IMR-90 (cell line): ENCODE measurements at regions not wholly inside any gene's neighbourhood (a gene's known extent, or its start where the extent isn't known, plus 50 kb on each side); places are given as distances from the start of the nearest gene placed in this dataset.

Experiments
- ATAC-seq: fragments of 200-7000 bp; cut with Tn5 transposase; 2 replicates; pipeline ENCODE4 v1.9.1; 2020; ENCODE audit warnings: low read depth, mild to moderate bottlenecking, moderate library complexity
- BruUV-seq: library from RNA; stranded (reverse); fragments of 400-500 nt; replicated peaks from 2 replicates; lab custom pipeline; 2021; lab: Mats Ljungman, UMichigan
- CTCF ChIA-PET: fragments of 300-600 bp; formaldehyde crosslinking; extraction: SDS; loops from one replicate; lab custom pipeline; 2021; ENCODE audit warnings: antibody characterized with exemption; lab: Yijun Ruan, JAX
- POLR2A ChIA-PET: fragments of 300-600 bp; sonication (Branson Sonifier 250); formaldehyde crosslinking; loops from one replicate; lab custom pipeline; 2022; ENCODE audit warnings: antibody characterized with exemption; ENCODE audit not compliant: unreplicated experiment; lab: Charles Lee
- DNase-seq: peaks from one replicate; pipeline ENCODE4 v3.0.0; 2013
- H2AFZ ChIP-seq: replicated peaks from 2 replicates; pipeline ENCODE3; 2013; ENCODE audit warnings: low read length, mild to moderate bottlenecking; ENCODE audit not compliant: poor library complexity
- H2AK5ac ChIP-seq: 2 replicates; pipeline ENCODE4 v1.6.1; 2013; ENCODE audit warnings: low read depth, low read length, inconsistent platforms
- H2AK9ac ChIP-seq: replicated peaks from 2 replicates; pipeline ENCODE3; 2013; ENCODE audit warnings: mild to moderate bottlenecking, low read depth, low read length, moderate library complexity; ENCODE audit not compliant: poor library complexity
- H2BK120ac ChIP-seq: 2 replicates; pipeline ENCODE4 v1.6.1; 2013; ENCODE audit warnings: low read depth, low read length, inconsistent platforms
- H2BK15ac ChIP-seq: 3 replicates; pipeline ENCODE4 v1.6.1; 2013; ENCODE audit warnings: low read depth, low read length, inconsistent platforms
- H2BK20ac ChIP-seq: 2 replicates; pipeline ENCODE4 v1.6.1; 2013; ENCODE audit warnings: low read depth, mild to moderate bottlenecking, inconsistent platforms, low read length, moderate library complexity
- H2BK5ac ChIP-seq: 2 replicates; pipeline ENCODE4 v1.6.1; 2013; ENCODE audit warnings: mild to moderate bottlenecking, low read depth, low read length, inconsistent platforms; ENCODE audit not compliant: poor library complexity, severe bottlenecking
- H3K14ac ChIP-seq: replicated peaks from 2 replicates; pipeline ENCODE4 v1.6.1; 2013; ENCODE audit warnings: low read depth, low read length, inconsistent platforms
- H3K18ac ChIP-seq: 2 replicates; pipeline ENCODE4 v1.6.1; 2013; ENCODE audit warnings: low read depth, low read length, control low read depth
- H3K23ac ChIP-seq: 2 replicates; pipeline ENCODE4 v1.6.1; 2013; ENCODE audit warnings: low read depth, low read length, inconsistent platforms
- H3K27ac ChIP-seq: 2 replicates; pipeline ENCODE4 v1.5.1; 2013; ENCODE audit warnings: mild to moderate bottlenecking, control low read depth, low read length; ENCODE audit not compliant: insufficient read depth
- H3K27me3 ChIP-seq: 2 replicates; pipeline ENCODE4 v1.6.1; 2013; ENCODE audit warnings: low read length; ENCODE audit not compliant: control insufficient read depth, insufficient read depth
- H3K36me3 ChIP-seq: 2 replicates; pipeline ENCODE4 v1.6.1; 2013; ENCODE audit warnings: low read length, mixed read lengths; ENCODE audit not compliant: control insufficient read depth, insufficient read depth
- H3K4ac ChIP-seq: 2 replicates; pipeline ENCODE4 v1.6.1; 2013; ENCODE audit warnings: low read depth, low read length, inconsistent platforms
- H3K4me1 ChIP-seq: 2 replicates; pipeline ENCODE4 v1.6.1; 2013; ENCODE audit warnings: low read length, mixed read lengths; ENCODE audit not compliant: control insufficient read depth, insufficient read depth
- H3K4me2 ChIP-seq: 2 replicates; pipeline ENCODE4 v1.6.1; 2013; ENCODE audit warnings: low read depth, mild to moderate bottlenecking, control low read depth, low read length, moderate library complexity
- H3K4me3 ChIP-seq: 2 replicates; pipeline ENCODE4 v1.5.1; 2013; ENCODE audit warnings: low read depth, mild to moderate bottlenecking, control low read depth, low read length, moderate library complexity; ENCODE audit not compliant: insufficient read depth
- H3K56ac ChIP-seq: 2 replicates; pipeline ENCODE4 v1.6.1; 2013; ENCODE audit warnings: low read length, inconsistent platforms; ENCODE audit not compliant: insufficient read depth; ENCODE audit errors: extremely low read depth
- H3K79me1 ChIP-seq, 2 experiments: 2 replicates each; pipeline ENCODE4 v1.6.1; 2013; ENCODE audit warnings: low read length in 2 of 2, inconsistent platforms in 1 of 2, low read depth in 1 of 2
- H3K9ac ChIP-seq: 2 replicates; pipeline ENCODE4 v1.6.1; 2013; ENCODE audit warnings: low read depth, low read length, control low read depth
- H3K9me1 ChIP-seq: 2 replicates; pipeline ENCODE4 v1.6.1; 2013; ENCODE audit warnings: low read length, inconsistent platforms; ENCODE audit not compliant: insufficient read depth
- H3K9me3 ChIP-seq: 2 replicates; pipeline ENCODE4 v1.6.1; 2013; ENCODE audit warnings: low read length; ENCODE audit not compliant: control insufficient read depth, insufficient read depth
- H4K20me1 ChIP-seq: 2 replicates; pipeline ENCODE4 v1.6.1; 2013; ENCODE audit warnings: low read length, inconsistent platforms; ENCODE audit not compliant: insufficient read depth
- H4K5ac ChIP-seq: 2 replicates; pipeline ENCODE4 v1.6.1; 2013; ENCODE audit warnings: mild to moderate bottlenecking, low read depth, low read length, control low read depth
- H4K8ac ChIP-seq, 2 experiments: 2 replicates each; pipeline ENCODE4 v1.6.1; 2013; ENCODE audit warnings: low read depth in 2 of 2, low read length in 2 of 2, control low read depth in 1 of 2, inconsistent platforms in 1 of 2
- H4K91ac ChIP-seq: 2 replicates; pipeline ENCODE4 v1.6.1; 2013; ENCODE audit warnings: low read depth, low read length, inconsistent platforms; ENCODE audit not compliant: insufficient read depth
- BHLHE40 ChIP-seq: fragments of 150-350 bp; IDR thresholded peaks from 2 replicates; pipeline ENCODE4 v1.6.1; 2016; ENCODE audit warnings: mild to moderate bottlenecking, low read depth, low read length
- CEBPB ChIP-seq: IDR thresholded peaks from 2 replicates; pipeline ENCODE4 v1.6.1; 2012; ENCODE audit warnings: low read depth, low read length, improper control_type of control experiment
- CHD1 ChIP-seq: IDR thresholded peaks from 2 replicates; pipeline ENCODE4 v1.6.1; 2012; ENCODE audit warnings: low read depth, low read length, improper control_type of control experiment
- CTCF ChIP-seq: conservative IDR thresholded peaks from 2 replicates; pipeline ENCODE4 v1.5.1; 2012; ENCODE audit warnings: mild to moderate bottlenecking, low read depth, low read length, improper control_type of control experiment
- ELK1 ChIP-seq: fragments of 150-350 bp; IDR thresholded peaks from 2 replicates; pipeline ENCODE4 v1.6.1; 2016; ENCODE audit warnings: low read depth, mild to moderate bottlenecking, low read length, moderate library complexity, borderline replicate concordance
- FOS ChIP-seq: fragments of 150-350 bp; IDR thresholded peaks from 2 replicates; pipeline ENCODE4 v1.6.1; 2016; ENCODE audit warnings: low read depth, low read length
- MAFK ChIP-seq: IDR thresholded peaks from 2 replicates; pipeline ENCODE4 v1.6.1; 2012; ENCODE audit warnings: low read depth, low read length, improper control_type of control experiment
- MAZ ChIP-seq: IDR thresholded peaks from 2 replicates; pipeline ENCODE4 v1.6.1; 2012; ENCODE audit warnings: low read depth, mild to moderate bottlenecking, low read length, improper control_type of control experiment, moderate library complexity, borderline replicate concordance
- MXI1 ChIP-seq: IDR thresholded peaks from 2 replicates; pipeline ENCODE4 v1.6.1; 2012; ENCODE audit warnings: low read depth, mild to moderate bottlenecking, low read length, moderate library complexity, borderline replicate concordance
- NFE2L2 ChIP-seq: fragments of 150-350 bp; IDR thresholded peaks from 2 replicates; pipeline ENCODE4 v1.6.1; 2016; ENCODE audit warnings: low read depth, mild to moderate bottlenecking, low read length
- POLR2A ChIP-seq: IDR thresholded peaks from 2 replicates; pipeline ENCODE4 v1.6.1; 2012; ENCODE audit warnings: mild to moderate bottlenecking, low read depth, low read length
- RAD21 ChIP-seq: IDR thresholded peaks from 2 replicates; pipeline ENCODE4 v1.6.1; 2012; ENCODE audit warnings: low read length, improper control_type of control experiment
- RCOR1 ChIP-seq: IDR thresholded peaks from 2 replicates; pipeline ENCODE4 v1.6.1; 2012; ENCODE audit warnings: mild to moderate bottlenecking, low read length, improper control_type of control experiment; ENCODE audit not compliant: insufficient replicate concordance
- RFX5 ChIP-seq: IDR thresholded peaks from 2 replicates; pipeline ENCODE4 v1.8.0; 2012; ENCODE audit warnings: low read depth, mild to moderate bottlenecking, low read length, moderate library complexity
- SMC3 ChIP-seq: fragments of 150-350 bp; IDR thresholded peaks from 2 replicates; pipeline ENCODE4 v1.6.1; 2016; ENCODE audit warnings: low read depth, mild to moderate bottlenecking, antibody characterized with exemption, low read length, moderate library complexity
- USF2 ChIP-seq: fragments of 150-350 bp; IDR thresholded peaks from 2 replicates; pipeline ENCODE4 v1.6.1; 2017; ENCODE audit warnings: mild to moderate bottlenecking, antibody characterized with exemption, low read length, low read depth
- WGBS, 2 experiments: methylation state at CpG; one replicate each; pipeline versions ENCODE4 v1.1.5 to v1.1.7; 2013; ENCODE audit warnings: missing lambda C conversion rate in 2 of 2; ENCODE audit not compliant: insufficient read length in 1 of 2; ENCODE audit errors: extremely low coverage in 2 of 2; 5-methylcytosine and 5-hydroxymethylcytosine counted together
- dilution Hi-C: fragments of 300-500 bp; cut with HindIII; formaldehyde crosslinking; loops from one replicate; pipeline ENCODE4 v1.14.3; 2018; ENCODE audit warnings: low sequenced_read_pairs; ENCODE audit not compliant: unreplicated experiment
- in situ Hi-C: fragments of 300-500 bp; cut with MboI; formaldehyde crosslinking; loops from 3 replicates; pipeline ENCODE4 v1.14.3; 2019; ENCODE audit warnings: low sequenced_read_pairs, inconsistent platforms, mixed read lengths
- intact Hi-C: fragments of 100-400 bp; cut with micrococcal nuclease; formaldehyde crosslinking; loops from 2 replicates; pipeline ENCODE4 v1.10.0; 2022

GRCh38 chr6:115362234-115362633, 698.5 kb downstream of the FRK start:
- Histone ChIP-seq H3K79me1 (no peaks in the 10 kb centered on the region), H3K4me1 (no peaks in the 10 kb centered on the region), H4K20me1 (no peaks in the 10 kb centered on the region), H2BK120ac (no peak overlapping the region), H2BK20ac (no peak overlapping the region), H3K36me3 (no peaks in the 10 kb centered on the region), H3K27ac (no peak overlapping the region), H2BK15ac (no peak overlapping the region), H2BK5ac (no peak overlapping the region), H3K4ac (no peak overlapping the region), H3K14ac (no peak overlapping the region), H3K56ac (no peak overlapping the region), H2AK5ac (no peak overlapping the region), H2AK9ac (no peak overlapping the region), H3K18ac (no peak overlapping the region), H3K9ac (no peak overlapping the region), H4K91ac (no peak overlapping the region), H3K4me3 (no peak overlapping the region), H3K9me3 (peaks cover 5% of the 10 kb centered on the region; the same call in 1 of the 2 replicates), H4K5ac (no peak overlapping the region), H4K8ac (no peak overlapping the region), H3K27me3 (no peaks in the 10 kb centered on the region), H2AFZ (no peak overlapping the region), H3K9me1 (no peaks in the 10 kb centered on the region), H3K4me2 (no peak overlapping the region), H3K23ac (no peak overlapping the region)
- DNase-seq, result no peak
- dilution Hi-C loops, result no loop called here
- no CpG with 5 or more reads among the region's 1 CpG for WGBS, 2 experiments
- BruUV-seq, result no TSS peak
- intact Hi-C loops, result no loop called here
- CTCF ChIA-PET, result no interaction called here
- in situ Hi-C loops, result no loop called here
- TF ChIP-seq ELK1 (no peak), CTCF (no peak), RFX5 (no peak), MAFK (no peak), NFE2L2 (no peak), POLR2A (no peak), MAZ (no peak), SMC3 (no peak), RAD21 (no peak), CEBPB (no peak), RCOR1 (no peak), CHD1 (no peak), FOS (no peak), BHLHE40 (no peak), MXI1 (no peak), USF2 (no peak)
- POLR2A ChIA-PET, result no interaction called here
- no peak for ATAC-seq
